ENCODE measurements at regions not wholly inside any gene's neighbourhood (a gene's known extent, or its start where the extent isn't known, plus 50 kb on each side); places are given as distances from the start of the nearest gene placed in this dataset.

- H3K27me3 ChIP-seq (ENCODE audit: control insufficient read depth in 2 of 2, insufficient read depth in 2 of 2, low read length in 2 of 2): no peaks in the 10 kb centered on the region
- no peak overlapping the region for H3K9ac ChIP-seq (ENCODE audit: low read depth in 1 of 2, low read length in 2 of 2)
- no peak overlapping the region for H3K4me3 ChIP-seq (ENCODE audit: low read length in 2 of 2)
- no peaks in the 10 kb centered on the region for H3K36me3 ChIP-seq (ENCODE audit: control insufficient read depth in 2 of 2, insufficient read depth in 2 of 2, low read length in 2 of 2)
- no peak overlapping the region for H3K27ac ChIP-seq (ENCODE audit: low read depth in 2 of 2, low read length in 2 of 2)
- H3K9me3 ChIP-seq (ENCODE audit: control insufficient read depth in 2 of 2, low read length in 2 of 2): no peaks in the 10 kb centered on the region
- peaks cover 0 to 4% of the 10 kb centered on the region in 2 donors for H3K4me1 ChIP-seq (ENCODE audit: control insufficient read depth in 2 of 2, insufficient read depth in 2 of 2, low read length in 2 of 2)
These were observed 155.6 kb upstream of the PRSS58 start for GRCh38 chr7:142413280-142414000.

GRCh38 chr7:142412551-142413193 lies 154.8 kb upstream of the PRSS58 start:
- no peak overlapping the region for H3K9ac ChIP-seq (ENCODE audit: low read depth in 1 of 2, low read length in 2 of 2)
- no peak overlapping the region for H3K27ac ChIP-seq (ENCODE audit: low read depth in 2 of 2, low read length in 2 of 2)
- H3K4me1 ChIP-seq (ENCODE audit: control insufficient read depth in 2 of 2, insufficient read depth in 2 of 2, low read length in 2 of 2): peaks cover 0 to 4% of the 10 kb centered on the region in 2 donors
- H3K36me3 ChIP-seq (ENCODE audit: control insufficient read depth in 2 of 2, insufficient read depth in 2 of 2, low read length in 2 of 2): no peaks in the 10 kb centered on the region
- H3K4me3 ChIP-seq (ENCODE audit: low read length in 2 of 2): no peak overlapping the region
- H3K9me3 ChIP-seq (ENCODE audit: control insufficient read depth in 2 of 2, low read length in 2 of 2): no peaks in the 10 kb centered on the region
- no peaks in the 10 kb centered on the region for H3K27me3 ChIP-seq (ENCODE audit: control insufficient read depth in 2 of 2, insufficient read depth in 2 of 2, low read length in 2 of 2)

GRCh38 chr7:142409471-142409870 lies 151.6 kb upstream of the PRSS58 start:
- Histone ChIP-seq H3K36me3 (ENCODE audit: control insufficient read depth in 2 of 2, insufficient read depth in 2 of 2, low read length in 2 of 2) (no peaks in the 10 kb centered on the region), H3K9ac (ENCODE audit: low read depth in 1 of 2, low read length in 2 of 2) (no peak overlapping the region), H3K27ac (ENCODE audit: low read depth in 2 of 2, low read length in 2 of 2) (no peak overlapping the region), H3K4me3 (ENCODE audit: low read length in 2 of 2) (no peak overlapping the region), H3K9me3 (ENCODE audit: control insufficient read depth in 2 of 2, low read length in 2 of 2) (no peaks in the 10 kb centered on the region), H3K27me3 (ENCODE audit: control insufficient read depth in 2 of 2, insufficient read depth in 2 of 2, low read length in 2 of 2) (no peaks in the 10 kb centered on the region), H3K4me1 (ENCODE audit: control insufficient read depth in 2 of 2, insufficient read depth in 2 of 2, low read length in 2 of 2) (peaks cover 0 to 4% of the 10 kb centered on the region in 2 donors)

- Histone ChIP-seq H3K27ac (ENCODE audit: low read depth in 2 of 2, low read length in 2 of 2) (no peak overlapping the region), H3K27me3 (ENCODE audit: control insufficient read depth in 2 of 2, insufficient read depth in 2 of 2, low read length in 2 of 2) (no peaks in the 10 kb centered on the region), H3K4me3 (ENCODE audit: low read length in 2 of 2) (no peak overlapping the region)
These were observed 150.9 kb upstream of the PRSS58 start for GRCh38 chr7:142408794-142409193.

GRCh38 chr7:142407939-142408570 lies 150.2 kb upstream of the PRSS58 start:
- no peaks in the 10 kb centered on the region for H3K9me3 ChIP-seq (ENCODE audit: control insufficient read depth in 2 of 2, low read length in 2 of 2)
- no peaks in the 10 kb centered on the region for H3K4me1 ChIP-seq (ENCODE audit: control insufficient read depth in 2 of 2, insufficient read depth in 2 of 2, low read length in 2 of 2)
- H3K27ac ChIP-seq (ENCODE audit: low read depth in 2 of 2, low read length in 2 of 2): no peak overlapping the region
- H3K36me3 ChIP-seq (ENCODE audit: control insufficient read depth in 2 of 2, insufficient read depth in 2 of 2, low read length in 2 of 2): no peaks in the 10 kb centered on the region
- no peaks in the 10 kb centered on the region for H3K27me3 ChIP-seq (ENCODE audit: control insufficient read depth in 2 of 2, insufficient read depth in 2 of 2, low read length in 2 of 2)
- H3K4me3 ChIP-seq (ENCODE audit: low read length in 2 of 2): no peak overlapping the region
- no peak overlapping the region for H3K9ac ChIP-seq (ENCODE audit: low read depth in 1 of 2, low read length in 2 of 2)

More at GRCh38 chr7:142408794-142409193, 150.9 kb upstream of the PRSS58 start:
- H3K4me1 ChIP-seq (ENCODE audit: control insufficient read depth in 2 of 2, insufficient read depth in 2 of 2, low read length in 2 of 2): peaks cover 0 to under 1% of the 10 kb centered on the region in 2 donors
- H3K36me3 ChIP-seq (ENCODE audit: control insufficient read depth in 2 of 2, insufficient read depth in 2 of 2, low read length in 2 of 2): no peaks in the 10 kb centered on the region
- H3K9me3 ChIP-seq (ENCODE audit: control insufficient read depth in 2 of 2, low read length in 2 of 2): no peaks in the 10 kb centered on the region
- no peak overlapping the region for H3K9ac ChIP-seq (ENCODE audit: low read depth in 1 of 2, low read length in 2 of 2)

GRCh38 chr7:142405122-142405765 lies 147.4 kb upstream of the PRSS58 start:
- no peaks in the 10 kb centered on the region for H3K36me3 ChIP-seq (ENCODE audit: control insufficient read depth in 2 of 2, insufficient read depth in 2 of 2, low read length in 2 of 2)
- no peak overlapping the region for H3K9ac ChIP-seq (ENCODE audit: low read depth in 1 of 2, low read length in 2 of 2)
- no peak overlapping the region for H3K4me3 ChIP-seq (ENCODE audit: low read length in 2 of 2)
- H3K4me1 ChIP-seq (ENCODE audit: control insufficient read depth in 2 of 2, insufficient read depth in 2 of 2, low read length in 2 of 2): no peaks in the 10 kb centered on the region
- H3K9me3 ChIP-seq (ENCODE audit: control insufficient read depth in 2 of 2, low read length in 2 of 2): no peaks in the 10 kb centered on the region
- H3K27ac ChIP-seq (ENCODE audit: low read depth in 2 of 2, low read length in 2 of 2): no peak overlapping the region
- no peaks in the 10 kb centered on the region for H3K27me3 ChIP-seq (ENCODE audit: control insufficient read depth in 2 of 2, insufficient read depth in 2 of 2, low read length in 2 of 2)

- Histone ChIP-seq H3K4me1 (ENCODE audit: control insufficient read depth in 2 of 2, insufficient read depth in 2 of 2, low read length in 2 of 2) (no peaks in the 10 kb centered on the region), H3K9me3 (ENCODE audit: control insufficient read depth in 2 of 2, low read length in 2 of 2) (no peaks in the 10 kb centered on the region), H3K9ac (ENCODE audit: low read depth in 1 of 2, low read length in 2 of 2) (no peak overlapping the region), H3K27me3 (ENCODE audit: control insufficient read depth in 2 of 2, insufficient read depth in 2 of 2, low read length in 2 of 2) (no peaks in the 10 kb centered on the region), H3K36me3 (ENCODE audit: control insufficient read depth in 2 of 2, insufficient read depth in 2 of 2, low read length in 2 of 2) (no peaks in the 10 kb centered on the region), H3K27ac (ENCODE audit: low read depth in 2 of 2, low read length in 2 of 2) (no peak overlapping the region), H3K4me3 (ENCODE audit: low read length in 2 of 2) (no peak overlapping the region)
These were observed 144.1 kb upstream of the PRSS58 start for GRCh38 chr7:142401951-142402350.

GRCh38 chr7:142400042-142400533 lies 142.2 kb upstream of the PRSS58 start:
- Histone ChIP-seq H3K36me3 (ENCODE audit: control insufficient read depth in 2 of 2, insufficient read depth in 2 of 2, low read length in 2 of 2) (no peaks in the 10 kb centered on the region), H3K27ac (ENCODE audit: low read depth in 2 of 2, low read length in 2 of 2) (no peak overlapping the region), H3K9me3 (ENCODE audit: control insufficient read depth in 2 of 2, low read length in 2 of 2) (no peaks in the 10 kb centered on the region), H3K27me3 (ENCODE audit: control insufficient read depth in 2 of 2, insufficient read depth in 2 of 2, low read length in 2 of 2) (no peaks in the 10 kb centered on the region), H3K4me1 (ENCODE audit: control insufficient read depth in 2 of 2, insufficient read depth in 2 of 2, low read length in 2 of 2) (no peaks in the 10 kb centered on the region), H3K9ac (ENCODE audit: low read depth in 1 of 2, low read length in 2 of 2) (no peak overlapping the region), H3K4me3 (ENCODE audit: low read length in 2 of 2) (no peak overlapping the region)

GRCh38 chr7:142391191-142391992 lies 133.5 kb upstream of the PRSS58 start:
- Histone ChIP-seq H3K27ac (ENCODE audit: low read depth in 2 of 2, low read length in 2 of 2) (no peak overlapping the region), H3K36me3 (ENCODE audit: control insufficient read depth in 2 of 2, insufficient read depth in 2 of 2, low read length in 2 of 2) (no peaks in the 10 kb centered on the region)

More at GRCh38 chr7:142391191-142391992, 133.5 kb upstream of the PRSS58 start:
- H3K9ac ChIP-seq (ENCODE audit: low read depth in 1 of 2, low read length in 2 of 2): no peak overlapping the region
- H3K4me1 ChIP-seq (ENCODE audit: control insufficient read depth in 2 of 2, insufficient read depth in 2 of 2, low read length in 2 of 2): no peaks in the 10 kb centered on the region
- no peak overlapping the region for H3K4me3 ChIP-seq (ENCODE audit: low read length in 2 of 2)
- no peaks in the 10 kb centered on the region for H3K27me3 ChIP-seq (ENCODE audit: control insufficient read depth in 2 of 2, insufficient read depth in 2 of 2, low read length in 2 of 2)
- H3K9me3 ChIP-seq (ENCODE audit: control insufficient read depth in 2 of 2, low read length in 2 of 2): no peaks in the 10 kb centered on the region
